SU-DHL-6 (cell line): ENCODE measurements at regions not wholly inside any gene's neighbourhood (a gene's known extent, or its start where the extent isn't known, plus 50 kb on each side); places are given as distances from the start of the nearest gene placed in this dataset.

Experiments
- EZH2phosphoT487 ChIP-seq: fragments of 200-600 bp; sonication (generic), shearing (Covaris generic); conservative IDR thresholded peaks from 2 replicates; pipeline ENCODE4 v1.6.1; 2018; ENCODE audit warnings: mild to moderate bottlenecking, antibody characterized with exemption, low read length, moderate library complexity, mixed read lengths
- TF ChIP-seq, protein P1 (sequence below): fragments of 200-600 bp; sonication (generic); IDR thresholded peaks from one replicate; pipeline ENCODE4 v1.5.1; 2017; ENCODE audit warnings: antibody characterized with exemption, mild to moderate bottlenecking, low read length, moderate library complexity; ENCODE audit not compliant: insufficient read depth, poor library complexity, severe bottlenecking

DNA sequence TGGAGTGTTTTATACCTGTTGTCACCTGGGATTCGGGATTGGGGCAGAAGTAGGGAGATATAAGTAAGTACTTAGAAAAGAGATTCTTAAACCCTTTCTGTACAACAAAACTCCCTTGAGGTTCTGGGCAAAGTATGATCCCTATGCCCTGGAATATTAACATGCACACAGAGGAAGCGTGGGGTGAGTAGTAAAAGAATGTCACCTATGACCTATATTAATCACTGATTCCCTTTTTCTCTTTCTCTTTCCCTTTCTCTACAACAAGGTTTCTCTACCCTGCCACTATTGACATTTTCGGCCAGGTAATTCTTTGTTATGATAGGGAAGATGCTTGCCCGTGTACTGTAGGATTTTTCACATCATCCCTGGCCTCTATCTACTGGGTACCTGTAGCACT is 209.7 kb upstream of the PLET1 start:
- TF ChIP-seq, protein P1, sequence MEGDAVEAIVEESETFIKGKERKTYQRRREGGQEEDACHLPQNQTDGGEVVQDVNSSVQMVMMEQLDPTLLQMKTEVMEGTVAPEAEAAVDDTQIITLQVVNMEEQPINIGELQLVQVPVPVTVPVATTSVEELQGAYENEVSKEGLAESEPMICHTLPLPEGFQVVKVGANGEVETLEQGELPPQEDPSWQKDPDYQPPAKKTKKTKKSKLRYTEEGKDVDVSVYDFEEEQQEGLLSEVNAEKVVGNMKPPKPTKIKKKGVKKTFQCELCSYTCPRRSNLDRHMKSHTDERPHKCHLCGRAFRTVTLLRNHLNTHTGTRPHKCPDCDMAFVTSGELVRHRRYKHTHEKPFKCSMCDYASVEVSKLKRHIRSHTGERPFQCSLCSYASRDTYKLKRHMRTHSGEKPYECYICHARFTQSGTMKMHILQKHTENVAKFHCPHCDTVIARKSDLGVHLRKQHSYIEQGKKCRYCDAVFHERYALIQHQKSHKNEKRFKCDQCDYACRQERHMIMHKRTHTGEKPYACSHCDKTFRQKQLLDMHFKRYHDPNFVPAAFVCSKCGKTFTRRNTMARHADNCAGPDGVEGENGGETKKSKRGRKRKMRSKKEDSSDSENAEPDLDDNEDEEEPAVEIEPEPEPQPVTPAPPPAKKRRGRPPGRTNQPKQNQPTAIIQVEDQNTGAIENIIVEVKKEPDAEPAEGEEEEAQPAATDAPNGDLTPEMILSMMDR, result no peak
- TF ChIP-seq EZH2phosphoT487, result no peak
